ENCODE measurements at regions not wholly inside any gene's neighbourhood (a gene's known extent, or its start where the extent isn't known, plus 50 kb on each side); places are given as distances from the start of the nearest gene placed in this dataset.

- H3K4me2 ChIP-seq (replicated peaks; ENCODE audit: extremely low read depth, low read length, poor library complexity, severe bottlenecking): no peak overlapping the region
- 86% methylated on average over 1 of the region's 2 CpGs for WGBS (ENCODE audit: insufficient coverage)
- peaks cover 4 to 11% of the 10 kb centered on the region in 2 donors for H3K9me3 ChIP-seq (replicated peaks in 1 of 2; ENCODE audit: control insufficient read depth in 1 of 2, insufficient read depth in 1 of 2, low read length in 2 of 2)
- H2AFZ ChIP-seq (ENCODE audit: insufficient read depth, low read depth, low read length, poor library complexity, severe bottlenecking): no peak overlapping the region
- H3K4me3 Mint-ChIP-seq: no peak overlapping the region
- no peaks in the 10 kb centered on the region for H3K36me3 ChIP-seq (replicated peaks in 1 of 2; ENCODE audit: control insufficient read depth in 1 of 2, insufficient read depth in 2 of 2, low read length in 2 of 2)
- peaks cover 0 to 2% (median 0%) of the 10 kb centered on the region in 3 donors for H3K27me3 Mint-ChIP-seq (ENCODE audit: low read depth in 3 of 3)
- H3K4me1 Mint-ChIP-seq: no peaks in the 10 kb centered on the region
- no peak overlapping the region for H3K4me3 ChIP-seq (replicated peaks in 1 of 3; ENCODE audit: low read depth in 2 of 3, low read length in 3 of 3)
- intact Hi-C loops (cut with micrococcal nuclease): no loop called here
- no peak for TF ChIP-seq CTCF (IDR thresholded peaks at IDR 0.05)
- H3K79me2 ChIP-seq (ENCODE audit: insufficient read depth, low read length): no peaks in the 10 kb centered on the region
- DNase-seq: no peak
- H3K27me3 ChIP-seq (ENCODE audit: control insufficient read depth in 2 of 2, insufficient read depth in 2 of 2, low read length in 2 of 2): no peaks in the 10 kb centered on the region
- peaks cover 3 to 17% (median 7%) of the 10 kb centered on the region in 7 donors for H3K9me3 Mint-ChIP-seq
- no peaks in the 10 kb centered on the region for H4K20me1 ChIP-seq (ENCODE audit: insufficient read depth, low read length)
- H3K27ac Mint-ChIP-seq: no peak overlapping the region
- H3K9ac ChIP-seq (ENCODE audit: insufficient read depth, low read length, poor library complexity, severe bottlenecking): no peak overlapping the region
- H3K36me3 Mint-ChIP-seq: no peaks in the 10 kb centered on the region
- H3K27ac ChIP-seq (ENCODE audit: low read depth in 1 of 2, low read length in 2 of 2): no peak overlapping the region
- no peaks in the 10 kb centered on the region for H3K4me1 ChIP-seq (ENCODE audit: control insufficient read depth in 1 of 2, insufficient read depth in 2 of 2, low read length in 2 of 2)
Measured at GRCh38 chr7:110480964-110481363, 610.0 kb upstream of the LRRN3 start.

- H3K4me3 Mint-ChIP-seq: no peak overlapping the region
- no peaks in the 10 kb centered on the region for H3K36me3 ChIP-seq (replicated peaks in 1 of 2; ENCODE audit: control insufficient read depth in 1 of 2, insufficient read depth in 2 of 2, low read length in 2 of 2)
- peaks cover 3 to 19% (median 7%) of the 10 kb centered on the region in 7 donors for H3K9me3 Mint-ChIP-seq
- no peak overlapping the region for H3K9ac ChIP-seq (ENCODE audit: insufficient read depth, low read length, poor library complexity, severe bottlenecking)
- peaks cover 0 to 2% (median 0%) of the 10 kb centered on the region in 3 donors for H3K27me3 Mint-ChIP-seq (ENCODE audit: low read depth in 3 of 3)
- H3K9me3 ChIP-seq (replicated peaks in 1 of 2; ENCODE audit: control insufficient read depth in 1 of 2, insufficient read depth in 1 of 2, low read length in 2 of 2): peaks cover 4 to 11% of the 10 kb centered on the region in 2 donors
- H3K27ac Mint-ChIP-seq: no peak overlapping the region
- no peaks in the 10 kb centered on the region for H3K4me1 Mint-ChIP-seq
- H3K27ac ChIP-seq (ENCODE audit: low read depth in 1 of 2, low read length in 2 of 2): no peak overlapping the region
- H3K27me3 ChIP-seq (ENCODE audit: control insufficient read depth in 2 of 2, insufficient read depth in 2 of 2, low read length in 2 of 2): no peaks in the 10 kb centered on the region
- H3K4me3 ChIP-seq (replicated peaks in 1 of 3; ENCODE audit: low read depth in 2 of 3, low read length in 3 of 3): no peak overlapping the region
- H4K20me1 ChIP-seq (ENCODE audit: insufficient read depth, low read length): no peaks in the 10 kb centered on the region
- no peaks in the 10 kb centered on the region for H3K36me3 Mint-ChIP-seq
- DNase-seq: no peak
- intact Hi-C loops (cut with micrococcal nuclease): no loop called here
- no peaks in the 10 kb centered on the region for H3K4me1 ChIP-seq (ENCODE audit: control insufficient read depth in 1 of 2, insufficient read depth in 2 of 2, low read length in 2 of 2)
- no peak overlapping the region for H2AFZ ChIP-seq (ENCODE audit: insufficient read depth, low read depth, low read length, poor library complexity, severe bottlenecking)
- H3K79me2 ChIP-seq (ENCODE audit: insufficient read depth, low read length): no peaks in the 10 kb centered on the region
- TF ChIP-seq CTCF (IDR thresholded peaks at IDR 0.05): no peak
- H3K4me2 ChIP-seq (replicated peaks; ENCODE audit: extremely low read depth, low read length, poor library complexity, severe bottlenecking): no peak overlapping the region
- no CpG with 5 or more reads among the region's 3 CpGs for WGBS (ENCODE audit: insufficient coverage)
Measured at GRCh38 chr7:110483553-110483952, 607.4 kb upstream of the LRRN3 start.
